ENCODE measurements at regions not wholly inside any gene's neighbourhood (a gene's known extent, or its start where the extent isn't known, plus 50 kb on each side); places are given as distances from the start of the nearest gene placed in this dataset.
A peak's percentile ranks its signal among the peaks of the same experiment; 100 is the strongest.

- in situ Hi-C loops (cut with HindIII; ENCODE audit: low sequenced_read_pairs): no loop called here
These were observed 322.8 kb downstream of the UACA start for GRCh38 chr15:70440416-70441138.

GRCh38 chr15:70439880-70440279, 323.5 kb downstream of the UACA start:
- no peak for DNase-seq (ENCODE audit: low spot score)
- in situ Hi-C loops (cut with HindIII; ENCODE audit: low sequenced_read_pairs): no loop called here

More at GRCh38 chr15:70440416-70441138, 322.8 kb downstream of the UACA start:
- no peak for DNase-seq (ENCODE audit: low spot score)

GRCh38 chr15:70439304-70439877, 324.0 kb downstream of the UACA start:
- no peak for DNase-seq (ENCODE audit: low spot score)
- in situ Hi-C loops (cut with HindIII; ENCODE audit: low sequenced_read_pairs): no loop called here

GRCh38 chr15:70438776-70439175, 324.6 kb downstream of the UACA start:
- no peak for DNase-seq (ENCODE audit: low spot score)
- in situ Hi-C loops (cut with HindIII; ENCODE audit: low sequenced_read_pairs): no loop called here

- in situ Hi-C loops (cut with HindIII; ENCODE audit: low sequenced_read_pairs): no loop called here
- no peak for DNase-seq (ENCODE audit: low spot score)
These were observed 325.4 kb downstream of the UACA start for GRCh38 chr15:70437882-70438451.

GRCh38 chr15:70437089-70437488, 326.3 kb downstream of the UACA start:
- DNase-seq (ENCODE audit: low spot score): no peak
- in situ Hi-C loops (cut with HindIII; ENCODE audit: low sequenced_read_pairs): no loop called here

- in situ Hi-C loops (cut with HindIII; ENCODE audit: low sequenced_read_pairs): no loop called here
- no peak for DNase-seq (ENCODE audit: low spot score)
These were observed 326.9 kb downstream of the UACA start for GRCh38 chr15:70436428-70436827.

- in situ Hi-C loops (cut with HindIII; ENCODE audit: low sequenced_read_pairs): no loop called here
- DNase-seq (ENCODE audit: low spot score): no peak
These were observed 327.5 kb downstream of the UACA start for GRCh38 chr15:70435872-70436271.

- in situ Hi-C loops (cut with HindIII; ENCODE audit: low sequenced_read_pairs): no loop called here
- no peak for DNase-seq (ENCODE audit: low spot score)
These were observed 328.0 kb downstream of the UACA start for GRCh38 chr15:70435369-70435768.

- no peak for DNase-seq (ENCODE audit: low spot score)
- in situ Hi-C loops (cut with HindIII; ENCODE audit: low sequenced_read_pairs): no loop called here
These were observed 329.6 kb downstream of the UACA start for GRCh38 chr15:70433586-70434324.

- in situ Hi-C loops (cut with HindIII; ENCODE audit: low sequenced_read_pairs): no loop called here
- DNase-seq (ENCODE audit: low spot score): no peak
These were observed 330.3 kb downstream of the UACA start for GRCh38 chr15:70432924-70433495.

- DNase-seq (ENCODE audit: low spot score): no peak
- in situ Hi-C loops (cut with HindIII; ENCODE audit: low sequenced_read_pairs): no loop called here
These were observed 331.5 kb downstream of the UACA start for GRCh38 chr15:70431854-70432253.

GRCh38 chr15:70430069-70430468, 332.4 kb upstream of the TLE3 start:
- in situ Hi-C loops (cut with HindIII; ENCODE audit: low sequenced_read_pairs): no loop called here

GRCh38 chr15:70429056-70429722, 331.5 kb upstream of the TLE3 start:
- DNase-seq (ENCODE audit: low spot score): no peak
- in situ Hi-C loops (cut with HindIII; ENCODE audit: low sequenced_read_pairs): no loop called here

More at GRCh38 chr15:70430069-70430468, 332.4 kb upstream of the TLE3 start:
- no peak for DNase-seq (ENCODE audit: low spot score)

- in situ Hi-C loops (cut with HindIII; ENCODE audit: low sequenced_read_pairs): no loop called here
- DNase-seq (ENCODE audit: low spot score): no peak
These were observed 330.6 kb upstream of the TLE3 start for GRCh38 chr15:70428211-70428822.

GRCh38 chr15:70427167-70428120, 329.7 kb upstream of the TLE3 start:
- in situ Hi-C loops (cut with HindIII; ENCODE audit: low sequenced_read_pairs): no loop called here
- DNase-seq (ENCODE audit: low spot score): no peak

- DNase-seq (ENCODE audit: low spot score): peak; percentile 74
- in situ Hi-C loops (cut with HindIII; ENCODE audit: low sequenced_read_pairs): no loop called here
These were observed 328.5 kb upstream of the TLE3 start for GRCh38 chr15:70426096-70426821.

All from G401 (cell line).